Activated B cell treated with CpG ODN at 0.5 μM for 24 hours (primary cell): ENCODE measurements at regions not wholly inside any gene's neighbourhood (a gene's known extent, or its start where the extent isn't known, plus 50 kb on each side); places are given as distances from the start of the nearest gene placed in this dataset.

Source experiments
- ATAC-seq: fragments of 200-7000 bp; cut with Tn5 transposase; one replicate; pipeline ENCODE4 v1.10.0; 2021; ENCODE audit warnings: low read depth, mild to moderate bottlenecking, moderate library complexity
- CTCF ChIA-PET: fragments of 350-600 bp; sonication (Branson Sonifier 250); formaldehyde crosslinking; loops from one replicate; lab custom pipeline; 2021; ENCODE audit warnings: antibody characterized with exemption; lab: Charles Lee
- POLR2A ChIA-PET: fragments of 350-600 bp; sonication (Branson Sonifier 250); formaldehyde crosslinking; loops from one replicate; lab custom pipeline; 2021; ENCODE audit warnings: antibody characterized with exemption; lab: Charles Lee
- DNase-seq: peaks from one replicate; pipeline ENCODE4 v3.0.0; 2022
- H3K27ac Mint-ChIP-seq: one replicate; pipeline ENCODE4 v1.8.0; 2020; ENCODE audit warnings: mixed read lengths
- H3K27me3 Mint-ChIP-seq: one replicate; pipeline ENCODE4 v1.8.0; 2021; ENCODE audit warnings: mixed read lengths
- H3K36me3 Mint-ChIP-seq: one replicate; pipeline ENCODE4 v1.8.0; 2021; ENCODE audit warnings: low read depth, mixed read lengths
- H3K4me1 Mint-ChIP-seq: one replicate; pipeline ENCODE4 v1.8.0; 2021; ENCODE audit warnings: mixed read lengths
- H3K4me3 Mint-ChIP-seq: one replicate; pipeline ENCODE4 v1.8.0; 2020; ENCODE audit warnings: mild to moderate bottlenecking, mixed read lengths
- H3K9me3 Mint-ChIP-seq: one replicate; pipeline ENCODE4 v1.8.0; 2020; ENCODE audit warnings: mixed read lengths
- intact Hi-C: fragments of 100-400 bp; cut with micrococcal nuclease; formaldehyde crosslinking; loops from one replicate; pipeline ENCODE4 v1.15.1; 2024
- TF ChIP-seq, protein P1 (sequence below): fragments of 200-600 bp; IDR thresholded peaks from one replicate; pipeline ENCODE4 v1.8.0; 2022; ENCODE audit warnings: antibody characterized with exemption, mild to moderate bottlenecking

- H3K27ac Mint-ChIP-seq: no peak overlapping the region
Measured at GRCh38 chr5:133821889-133822288, 146.5 kb downstream of the C5orf15 start.

DNA sequence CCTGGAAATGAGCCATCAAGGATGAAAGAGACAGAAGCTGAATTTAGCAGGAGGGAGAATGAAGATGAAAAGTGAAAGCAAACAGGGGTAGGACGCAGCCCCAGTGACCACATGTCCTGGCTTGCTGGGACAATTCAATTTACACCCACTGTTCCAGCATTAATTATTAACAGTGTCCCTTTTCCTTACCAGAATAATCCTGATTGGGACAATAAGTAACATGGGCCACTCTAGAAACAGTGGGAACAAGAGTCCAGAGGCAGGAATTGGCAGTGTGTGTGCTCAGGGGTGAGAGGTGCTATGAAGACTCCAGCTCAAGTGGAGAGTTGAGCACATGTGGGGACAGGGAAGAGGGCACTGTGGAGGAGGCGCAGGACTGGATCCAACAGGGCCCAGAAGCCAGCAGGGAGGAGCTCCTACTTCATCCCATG lies 147.1 kb downstream of the C5orf15 start:
- H3K4me3 Mint-ChIP-seq: no peak overlapping the region
- DNase-seq (no peak), ATAC-seq (no peak)
- peaks cover 36% of the 10 kb centered on the region for H3K4me1 Mint-ChIP-seq
- CTCF ChIA-PET: no interaction called here
- POLR2A ChIA-PET: no interaction called here
- intact Hi-C loops: no loop called here
- no peaks in the 10 kb centered on the region for H3K9me3 Mint-ChIP-seq
- TF ChIP-seq, protein P1, sequence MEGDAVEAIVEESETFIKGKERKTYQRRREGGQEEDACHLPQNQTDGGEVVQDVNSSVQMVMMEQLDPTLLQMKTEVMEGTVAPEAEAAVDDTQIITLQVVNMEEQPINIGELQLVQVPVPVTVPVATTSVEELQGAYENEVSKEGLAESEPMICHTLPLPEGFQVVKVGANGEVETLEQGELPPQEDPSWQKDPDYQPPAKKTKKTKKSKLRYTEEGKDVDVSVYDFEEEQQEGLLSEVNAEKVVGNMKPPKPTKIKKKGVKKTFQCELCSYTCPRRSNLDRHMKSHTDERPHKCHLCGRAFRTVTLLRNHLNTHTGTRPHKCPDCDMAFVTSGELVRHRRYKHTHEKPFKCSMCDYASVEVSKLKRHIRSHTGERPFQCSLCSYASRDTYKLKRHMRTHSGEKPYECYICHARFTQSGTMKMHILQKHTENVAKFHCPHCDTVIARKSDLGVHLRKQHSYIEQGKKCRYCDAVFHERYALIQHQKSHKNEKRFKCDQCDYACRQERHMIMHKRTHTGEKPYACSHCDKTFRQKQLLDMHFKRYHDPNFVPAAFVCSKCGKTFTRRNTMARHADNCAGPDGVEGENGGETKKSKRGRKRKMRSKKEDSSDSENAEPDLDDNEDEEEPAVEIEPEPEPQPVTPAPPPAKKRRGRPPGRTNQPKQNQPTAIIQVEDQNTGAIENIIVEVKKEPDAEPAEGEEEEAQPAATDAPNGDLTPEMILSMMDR: no peak
- peaks cover 9% of the 10 kb centered on the region for H3K27me3 Mint-ChIP-seq
- no peaks in the 10 kb centered on the region for H3K36me3 Mint-ChIP-seq
- H3K27ac Mint-ChIP-seq: no peak overlapping the region

More at GRCh38 chr5:133821889-133822288, 146.5 kb downstream of the C5orf15 start:
- POLR2A ChIA-PET: no interaction called here
- peaks cover 9% of the 10 kb centered on the region for H3K27me3 Mint-ChIP-seq
- intact Hi-C loops: no loop called here
- H3K4me3 Mint-ChIP-seq: no peak overlapping the region
- DNase-seq (no peak), ATAC-seq (no peak)
- CTCF ChIA-PET: no interaction called here
- H3K9me3 Mint-ChIP-seq: no peaks in the 10 kb centered on the region
- peaks cover 40% of the 10 kb centered on the region for H3K4me1 Mint-ChIP-seq
- TF ChIP-seq, protein P1: no peak
- H3K36me3 Mint-ChIP-seq: no peaks in the 10 kb centered on the region

GRCh38 chr5:133820507-133820906 lies 147.9 kb downstream of the C5orf15 start:
- H3K36me3 Mint-ChIP-seq: no peaks in the 10 kb centered on the region
- peaks cover 9% of the 10 kb centered on the region for H3K27me3 Mint-ChIP-seq
- H3K27ac Mint-ChIP-seq: no peak overlapping the region
- TF ChIP-seq, protein P1: no peak
- ChIA-PET CTCF (no interaction called here), POLR2A (no interaction called here)
- intact Hi-C loops: no loop called here
- H3K4me1 Mint-ChIP-seq: peaks cover 27% of the 10 kb centered on the region
- no peaks in the 10 kb centered on the region for H3K9me3 Mint-ChIP-seq
- no peak for DNase-seq
- no peak overlapping the region for H3K4me3 Mint-ChIP-seq
- ATAC-seq: no peak

- DNase-seq: no peak
- Mint-ChIP-seq H3K4me3 (no peak overlapping the region), H3K9me3 (no peaks in the 10 kb centered on the region), H3K4me1 (peaks cover 23% of the 10 kb centered on the region), H3K27me3 (peaks cover 9% of the 10 kb centered on the region), H3K27ac (no peak overlapping the region), H3K36me3 (no peaks in the 10 kb centered on the region)
- ChIA-PET CTCF (no interaction called here), POLR2A (no interaction called here)
- ATAC-seq: no peak
- intact Hi-C loops: no loop called here
- TF ChIP-seq, protein P1: no peak
Measured at GRCh38 chr5:133819977-133820471, 148.4 kb downstream of the C5orf15 start.

- intact Hi-C loops: no loop called here
- no peak for ATAC-seq
- no peak for DNase-seq
- Mint-ChIP-seq H3K36me3 (no peaks in the 10 kb centered on the region), H3K27me3 (peaks cover 15% of the 10 kb centered on the region), H3K27ac (no peak overlapping the region), H3K4me1 (peaks cover 13% of the 10 kb centered on the region), H3K9me3 (no peaks in the 10 kb centered on the region), H3K4me3 (no peak overlapping the region)
- ChIA-PET POLR2A (no interaction called here), CTCF (no interaction called here)
- TF ChIP-seq, protein P1: no peak
Measured at GRCh38 chr5:133818869-133819600, 149.4 kb downstream of the C5orf15 start.
